Choroid plexus epithelial cell (primary cell): ENCODE measurements at regions not wholly inside any gene's neighbourhood (a gene's known extent, or its start where the extent isn't known, plus 50 kb on each side); places are given as distances from the start of the nearest gene placed in this dataset.
"Not testable (repeated sequence)": the region's sequence is repeated elsewhere in the genome, so short reads cannot be mapped to it uniquely, and the experiment has no call there.

Experiments
- DNase-seq: peaks from one replicate; pipeline ENCODE4 v3.0.0-alpha.2; 2010; ENCODE audit warnings: low read depth
- H3K4me3 ChIP-seq: 2 replicates; pipeline ENCODE4 v1.5.1; 2011; ENCODE audit warnings: low read depth, mild to moderate bottlenecking, control low read depth, low read length, moderate library complexity
- CTCF ChIP-seq: conservative IDR thresholded peaks from 2 replicates; pipeline ENCODE4 v1.5.1; 2011; ENCODE audit warnings: low read depth, mild to moderate bottlenecking, control low read depth, inconsistent platforms, low read length, moderate library complexity

GRCh38 chr2:176574484-176575236, 305.4 kb downstream of the MTX2 start:
- no peak for TF ChIP-seq CTCF
- H3K4me3 ChIP-seq: no peak overlapping the region
- no peak for DNase-seq

- TF ChIP-seq CTCF: no peak
- H3K4me3 ChIP-seq: no peak overlapping the region
- DNase-seq: no peak
These were observed 306.0 kb downstream of the MTX2 start for GRCh38 chr2:176575237-176575744.

- H3K4me3 ChIP-seq: no peak overlapping the region
- DNase-seq: no peak
- TF ChIP-seq CTCF: no peak
These were observed 307.8 kb downstream of the MTX2 start for GRCh38 chr2:176577054-176577453.

- DNase-seq, H3K4me3 ChIP-seq: not testable (repeated sequence)
These were observed 309.1 kb downstream of the MTX2 start for GRCh38 chr2:176578292-176578691.

- no peak for TF ChIP-seq CTCF
- no peak overlapping the region for H3K4me3 ChIP-seq
- DNase-seq: no peak
These were observed 310.4 kb downstream of the MTX2 start for GRCh38 chr2:176579608-176580007.

- DNase-seq: no peak
- no peak overlapping the region for H3K4me3 ChIP-seq
- no peak for TF ChIP-seq CTCF
These were observed 312.4 kb downstream of the MTX2 start for GRCh38 chr2:176581557-176582165.

- H3K4me3 ChIP-seq: no peak overlapping the region
- no peak for DNase-seq
- TF ChIP-seq CTCF: no peak
These were observed 312.9 kb downstream of the MTX2 start for GRCh38 chr2:176582176-176582575.
